ENCODE measurements at regions not wholly inside any gene's neighbourhood (a gene's known extent, or its start where the extent isn't known, plus 50 kb on each side); places are given as distances from the start of the nearest gene placed in this dataset.

DNA sequence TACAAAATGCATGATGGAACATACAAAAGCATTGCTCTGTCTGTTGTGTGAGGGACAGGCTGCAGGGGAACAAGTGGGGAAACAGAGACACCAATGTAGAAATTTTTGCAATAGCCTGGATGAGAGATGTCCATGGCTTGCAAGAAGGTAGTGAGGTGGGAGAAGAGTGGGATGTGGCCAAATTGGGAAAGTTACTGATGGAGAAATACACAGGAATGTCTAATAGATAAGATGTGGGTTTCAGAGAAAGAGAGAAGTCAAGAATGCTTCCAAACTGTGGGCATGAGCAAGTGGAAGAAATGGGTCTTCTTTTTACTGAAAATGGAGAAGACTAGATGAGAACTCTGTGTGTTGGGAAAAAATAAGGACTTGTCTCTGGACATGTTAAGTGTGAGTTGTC is 592.7 kb downstream of the TNS3 start:
- POLR2A ChIA-PET: no interaction called here
- no peak overlapping the region for H3K4me3 ChIP-seq (ENCODE audit: low read depth, low read length)
- CTCF ChIA-PET: no interaction called here
- DNase-seq (ENCODE audit: low read depth, low spot score): no peak
- TF ChIP-seq, protein P1, sequence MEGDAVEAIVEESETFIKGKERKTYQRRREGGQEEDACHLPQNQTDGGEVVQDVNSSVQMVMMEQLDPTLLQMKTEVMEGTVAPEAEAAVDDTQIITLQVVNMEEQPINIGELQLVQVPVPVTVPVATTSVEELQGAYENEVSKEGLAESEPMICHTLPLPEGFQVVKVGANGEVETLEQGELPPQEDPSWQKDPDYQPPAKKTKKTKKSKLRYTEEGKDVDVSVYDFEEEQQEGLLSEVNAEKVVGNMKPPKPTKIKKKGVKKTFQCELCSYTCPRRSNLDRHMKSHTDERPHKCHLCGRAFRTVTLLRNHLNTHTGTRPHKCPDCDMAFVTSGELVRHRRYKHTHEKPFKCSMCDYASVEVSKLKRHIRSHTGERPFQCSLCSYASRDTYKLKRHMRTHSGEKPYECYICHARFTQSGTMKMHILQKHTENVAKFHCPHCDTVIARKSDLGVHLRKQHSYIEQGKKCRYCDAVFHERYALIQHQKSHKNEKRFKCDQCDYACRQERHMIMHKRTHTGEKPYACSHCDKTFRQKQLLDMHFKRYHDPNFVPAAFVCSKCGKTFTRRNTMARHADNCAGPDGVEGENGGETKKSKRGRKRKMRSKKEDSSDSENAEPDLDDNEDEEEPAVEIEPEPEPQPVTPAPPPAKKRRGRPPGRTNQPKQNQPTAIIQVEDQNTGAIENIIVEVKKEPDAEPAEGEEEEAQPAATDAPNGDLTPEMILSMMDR (IDR thresholded peaks at IDR 0.05; ENCODE audit: insufficient read depth, low read length, missing control alignments): no peak

DNA sequence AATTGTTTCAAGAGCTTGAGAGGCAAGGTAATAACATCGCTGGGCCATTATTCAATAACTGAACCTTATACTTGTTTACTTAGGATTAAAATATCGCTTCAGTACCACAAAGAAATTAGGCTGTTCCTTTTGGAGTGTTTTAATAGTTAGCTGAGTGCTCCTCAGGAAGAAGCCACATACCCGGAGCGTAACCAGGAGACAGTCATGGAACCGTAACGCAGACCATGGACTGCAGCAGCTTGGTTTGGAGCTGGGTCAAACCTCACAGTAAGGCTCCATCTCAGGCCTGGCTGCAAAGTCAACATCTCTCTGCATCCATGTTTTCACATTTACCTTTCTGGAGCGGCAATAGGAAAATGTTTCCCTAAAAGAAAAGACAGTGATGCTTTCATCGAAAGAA is 599.0 kb downstream of the TNS3 start:
- CTCF ChIA-PET: no interaction called here
- no peak overlapping the region for H3K4me3 ChIP-seq (ENCODE audit: low read depth, low read length)
- DNase-seq (ENCODE audit: low read depth, low spot score): no peak
- TF ChIP-seq, protein P1 (IDR thresholded peaks at IDR 0.05; ENCODE audit: insufficient read depth, low read length, missing control alignments): no peak
- POLR2A ChIA-PET: no interaction called here

DNA sequence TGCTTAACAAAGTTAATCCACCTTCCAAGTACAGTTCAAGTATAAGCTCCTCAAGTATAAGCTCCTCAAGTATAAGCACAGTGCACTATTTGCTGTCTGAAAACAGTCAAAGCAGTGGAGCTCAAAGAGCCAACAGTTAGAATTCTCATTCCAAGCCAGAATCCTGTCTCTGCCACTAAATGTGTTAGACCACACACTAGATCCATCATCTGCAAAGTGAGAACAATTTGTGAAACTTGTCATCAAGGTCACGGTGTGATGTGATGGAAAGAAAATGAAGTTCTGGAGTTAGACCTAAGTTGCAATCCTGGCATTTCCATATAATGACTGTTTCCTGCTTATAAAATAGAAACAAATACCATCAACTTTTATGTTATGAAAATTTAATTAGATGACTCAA is 602.5 kb downstream of the TNS3 start:
- TF ChIP-seq, protein P1 (IDR thresholded peaks at IDR 0.05; ENCODE audit: insufficient read depth, low read length, missing control alignments): no peak
- ChIA-PET CTCF (interaction anchor here (1.2 kb wide), 1 partner anchor 17 kb away, joined by 3 read pairs; no protein-coding TSS in a partner anchor), POLR2A (no interaction called here)
- H3K4me3 ChIP-seq (ENCODE audit: low read depth, low read length): no peak overlapping the region
- no peak for DNase-seq (ENCODE audit: low read depth, low spot score)

DNA sequence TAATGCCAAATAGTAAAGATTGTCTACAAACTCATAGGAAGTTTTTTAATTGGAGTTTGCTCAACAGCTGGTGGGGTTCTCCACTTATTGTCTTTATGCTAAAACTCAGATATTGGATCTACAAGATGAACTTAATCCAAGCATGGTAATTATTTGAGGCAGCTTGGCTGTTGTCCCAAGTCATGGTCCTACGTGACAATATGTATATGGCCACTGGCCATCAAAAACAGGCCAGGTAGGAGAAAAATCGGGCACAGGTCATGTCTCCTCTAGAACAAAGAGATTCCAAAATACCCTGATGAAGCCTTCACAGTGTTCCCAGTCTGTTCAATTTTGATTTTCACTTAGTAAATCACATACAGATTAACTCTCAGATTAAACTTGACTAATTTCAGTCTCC is 606.4 kb downstream of the TNS3 start:
- DNase-seq (ENCODE audit: low read depth, low spot score): no peak
- ChIA-PET POLR2A (interaction anchor here (0.7 kb wide), 1 partner anchor 41 kb away, joined by 3 read pairs; no protein-coding TSS in a partner anchor), CTCF (no interaction called here)
- TF ChIP-seq, protein P1 (IDR thresholded peaks at IDR 0.05; ENCODE audit: insufficient read depth, low read length, missing control alignments): no peak
- no peak overlapping the region for H3K4me3 ChIP-seq (ENCODE audit: low read depth, low read length)

DNA sequence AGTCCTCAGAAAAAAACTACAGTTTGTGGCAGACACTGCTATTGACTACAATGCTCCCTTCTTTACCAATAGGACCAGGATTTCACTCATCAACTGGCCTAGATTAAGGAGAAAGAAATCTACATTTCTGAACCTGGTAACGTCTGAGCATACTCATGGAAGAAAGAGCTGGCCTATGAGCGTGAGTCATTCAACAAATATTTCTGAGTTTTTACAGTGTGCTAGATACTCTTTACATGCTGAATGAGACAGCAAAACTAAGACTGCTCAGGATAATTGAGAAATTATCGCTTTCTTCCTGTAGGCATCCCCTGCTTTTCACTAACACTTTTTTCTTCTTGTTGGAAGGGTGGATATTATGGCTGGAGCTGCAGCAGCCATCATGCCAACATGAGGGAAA is 609.7 kb downstream of the TNS3 start:
- POLR2A ChIA-PET: no interaction called here
- TF ChIP-seq, protein P1 (IDR thresholded peaks at IDR 0.05; ENCODE audit: insufficient read depth, low read length, missing control alignments): no peak

DNA sequence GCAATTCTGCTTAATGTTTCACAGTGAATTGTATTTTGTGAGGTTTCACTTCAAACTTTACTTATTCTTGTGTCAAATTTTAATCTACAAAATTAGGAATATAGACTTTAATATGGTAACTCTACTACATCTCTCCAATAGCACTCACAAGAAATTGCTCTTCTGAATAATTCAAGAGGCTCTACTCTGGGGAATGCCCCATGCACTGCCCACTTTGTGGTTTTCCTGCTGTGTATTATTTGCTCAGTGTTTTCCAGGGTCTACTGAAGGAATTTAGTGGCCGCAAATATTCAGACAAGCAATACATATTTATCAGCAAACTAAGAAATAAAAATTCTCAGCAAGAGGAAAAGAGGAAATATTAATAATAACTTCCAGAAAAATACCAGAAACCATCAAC is 611.4 kb downstream of the TNS3 start:
- no peak overlapping the region for H3K4me3 ChIP-seq (ENCODE audit: low read depth, low read length)
- POLR2A ChIA-PET: no interaction called here
- CTCF ChIA-PET: no interaction called here
- TF ChIP-seq, protein P1 (IDR thresholded peaks at IDR 0.05; ENCODE audit: insufficient read depth, low read length, missing control alignments): no peak
- DNase-seq (ENCODE audit: low read depth, low spot score): no peak

More for the DNA sequence above, 609.7 kb downstream of the TNS3 start:
- H3K4me3 ChIP-seq (ENCODE audit: low read depth, low read length): no peak overlapping the region
- CTCF ChIA-PET: no interaction called here
- peak; percentile 45 for DNase-seq (ENCODE audit: low read depth, low spot score)

Measured in AG04449 (cell line).